MM.1S (cell line): ENCODE measurements at regions not wholly inside any gene's neighbourhood (a gene's known extent, or its start where the extent isn't known, plus 50 kb on each side); places are given as distances from the start of the nearest gene placed in this dataset.

Experiments
- CTCF ChIP-seq: fragments of 300-600 bp; sonication (generic); IDR thresholded peaks from 2 replicates; pipeline ENCODE4 v1.5.1; 2016; ENCODE audit warnings: antibody characterized with exemption, low read length, mixed read lengths
- EZH2 ChIP-seq: fragments of 300-600 bp; sonication (generic); optimal IDR thresholded peaks from 2 replicates; pipeline ENCODE3; 2017; ENCODE audit warnings: low read depth, mild to moderate bottlenecking, antibody characterized with exemption, low read length, mixed read lengths

GRCh38 chr18:29002747-29003146, 825.8 kb upstream of the CDH2 start:
- TF ChIP-seq CTCF (no peak), EZH2 (no peak)
